Liver (tissue), 8 donors: ENCODE measurements at regions not wholly inside any gene's neighbourhood (a gene's known extent, or its start where the extent isn't known, plus 50 kb on each side); places are given as distances from the start of the nearest gene placed in this dataset.

Source experiments
- DNase-seq: peaks from one replicate; pipeline ENCODE4 v3.0.0-alpha.2; 2017; ENCODE audit warnings: low spot score
- H3K27ac ChIP-seq, 2 donors: one replicate each; pipeline ENCODE4 v1.7.0; 2013; ENCODE audit warnings: inconsistent platforms in 2 of 2, low read length in 2 of 2, control low read depth in 1 of 2, low read depth in 1 of 2, mild to moderate bottlenecking in 1 of 2
- H3K27me3 ChIP-seq, 4 donors: one replicate each; pipeline versions ENCODE4 v1.6.1 to v1.7.0; 2013; ENCODE audit warnings: low read length in 3 of 4, inconsistent platforms in 1 of 4, mild to moderate bottlenecking in 1 of 4, moderate library complexity in 1 of 4; ENCODE audit not compliant: control insufficient read depth in 4 of 4, insufficient read depth in 4 of 4
- H3K36me3 ChIP-seq, 4 donors: one replicate each; pipeline versions ENCODE4 v1.6.1 to v1.7.0; 2013; ENCODE audit warnings: low read length in 3 of 4, mild to moderate bottlenecking in 3 of 4, low read depth in 1 of 4, moderate library complexity in 1 of 4; ENCODE audit not compliant: control insufficient read depth in 4 of 4, insufficient read depth in 3 of 4
- H3K4me1 ChIP-seq, 4 donors: one replicate each; pipeline versions ENCODE4 v1.6.1 to v1.7.0; 2013; ENCODE audit warnings: low read length in 3 of 4, mild to moderate bottlenecking in 3 of 4, moderate library complexity in 1 of 4; ENCODE audit not compliant: control insufficient read depth in 4 of 4, insufficient read depth in 4 of 4
- H3K4me3 ChIP-seq, 3 donors: one replicate each; pipeline versions ENCODE4 v1.6.1 to v1.7.0; 2013; ENCODE audit warnings: low read length in 3 of 3, control low read depth in 1 of 3, low read depth in 1 of 3, mild to moderate bottlenecking in 1 of 3
- H3K9ac ChIP-seq, 2 donors: one replicate each; pipeline ENCODE4 v1.7.0; 2013; ENCODE audit warnings: low read length in 2 of 2, mild to moderate bottlenecking in 2 of 2, moderate library complexity in 2 of 2, control low read depth in 1 of 2, low read depth in 1 of 2
- H3K9me3 ChIP-seq, 4 donors: one replicate each; pipeline versions ENCODE4 v1.6.1 to v1.7.0; 2013; ENCODE audit warnings: low read length in 3 of 4; ENCODE audit not compliant: control insufficient read depth in 4 of 4
- EGR1 ChIP-seq, 2 donors: IDR thresholded peaks; 2 replicates each; pipeline ENCODE4 v1.6.1; 2016 to 2018; ENCODE audit warnings: antibody characterized with exemption in 2 of 2, low read depth in 2 of 2
- FOXA2 ChIP-seq: IDR thresholded peaks from 2 replicates; pipeline ENCODE4 v1.6.1; 2016; ENCODE audit warnings: antibody characterized with exemption
- HNF4A ChIP-seq, 2 donors: conservative IDR thresholded peaks; 2 replicates each; pipeline ENCODE4 v1.6.1; 2016; ENCODE audit warnings: antibody characterized with exemption in 2 of 2, mild to moderate bottlenecking in 2 of 2
- HNF4G ChIP-seq: IDR thresholded peaks from 2 replicates; pipeline ENCODE4 v1.6.1; 2016; ENCODE audit warnings: antibody characterized with exemption
- JUND ChIP-seq, 2 donors: IDR thresholded peaks; 2 replicates each; pipeline ENCODE4 v1.6.1; 2016; ENCODE audit warnings: antibody characterized with exemption in 2 of 2
- RAD21 ChIP-seq, 2 donors: IDR thresholded peaks; 2 replicates each; pipeline ENCODE4 v1.6.1; 2016; ENCODE audit warnings: antibody characterized with exemption in 2 of 2, mild to moderate bottlenecking in 2 of 2
- SP1 ChIP-seq: IDR thresholded peaks from 2 replicates; pipeline ENCODE4 v1.6.1; 2018; ENCODE audit warnings: antibody characterized with exemption, mild to moderate bottlenecking
- TAF1 ChIP-seq: conservative IDR thresholded peaks from 2 replicates; pipeline ENCODE4 v1.6.1; 2016; ENCODE audit warnings: antibody characterized with exemption, mild to moderate bottlenecking
- YY1 ChIP-seq: IDR thresholded peaks from 2 replicates; pipeline ENCODE4 v1.6.1; 2016; ENCODE audit warnings: antibody characterized with exemption, mild to moderate bottlenecking
- WGBS: extraction: QIAGEN DNeasy Blood & Tissue Kit; methylation state at CpG from one replicate; pipeline ENCODE4 v1.1.7; 2013; 5-methylcytosine and 5-hydroxymethylcytosine counted together
- TF ChIP-seq, protein P1 (sequence below): IDR thresholded peaks from 2 replicates; pipeline ENCODE4 v1.6.1; 2016; ENCODE audit warnings: antibody characterized with exemption
- TF ChIP-seq, protein P2 (sequence below): IDR thresholded peaks from 2 replicates; pipeline ENCODE4 v1.6.1; 2016; ENCODE audit warnings: antibody characterized with exemption
- TF ChIP-seq, protein P3 (sequence below): IDR thresholded peaks from 2 replicates; pipeline ENCODE4 v1.6.1; 2016; ENCODE audit warnings: antibody characterized with exemption, mild to moderate bottlenecking
- TF ChIP-seq, protein P4 (sequence below): fragments of 150-350 bp; IDR thresholded peaks from 2 replicates; pipeline ENCODE4 v1.5.1; 2017; ENCODE audit warnings: improper control_type of control experiment, low read depth, low read length; ENCODE audit not compliant: missing input control
- donor health status: healthy.
- donor health status: healthy.
- donor health status: healthy.
- donor health status: healthy.
- donor health status: healthy.

DNA sequence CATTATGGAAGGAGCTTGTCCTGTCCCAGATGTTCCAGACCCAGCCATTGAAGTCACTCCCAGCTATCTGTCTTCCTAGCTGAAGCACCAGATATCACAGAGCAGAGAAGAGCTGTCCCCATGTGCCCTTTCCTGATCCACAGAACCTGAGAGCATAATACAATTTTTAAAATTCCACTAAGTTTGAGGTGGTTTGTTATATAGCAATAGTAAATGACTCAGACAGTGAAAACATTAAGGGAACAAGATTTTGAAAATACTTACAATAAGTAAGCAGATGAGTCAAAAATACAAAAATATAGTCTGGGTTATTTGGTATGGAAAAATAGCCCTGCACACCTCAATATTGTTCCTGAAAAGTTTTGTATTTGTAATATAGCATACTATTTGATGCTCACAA lies 85.8 kb upstream of the GLS start:
- H3K27ac ChIP-seq: no peak overlapping the region
- H3K9me3 ChIP-seq: no peaks in the 10 kb centered on the region
- TF ChIP-seq HNF4G: no peak
- DNase-seq: no peak
- H3K4me1 ChIP-seq: no peaks in the 10 kb centered on the region
- H3K4me3 ChIP-seq: no peak overlapping the region
- H3K9ac ChIP-seq: no peak overlapping the region
- H3K27me3 ChIP-seq: no peaks in the 10 kb centered on the region
- H3K36me3 ChIP-seq: no peaks in the 10 kb centered on the region

DNA sequence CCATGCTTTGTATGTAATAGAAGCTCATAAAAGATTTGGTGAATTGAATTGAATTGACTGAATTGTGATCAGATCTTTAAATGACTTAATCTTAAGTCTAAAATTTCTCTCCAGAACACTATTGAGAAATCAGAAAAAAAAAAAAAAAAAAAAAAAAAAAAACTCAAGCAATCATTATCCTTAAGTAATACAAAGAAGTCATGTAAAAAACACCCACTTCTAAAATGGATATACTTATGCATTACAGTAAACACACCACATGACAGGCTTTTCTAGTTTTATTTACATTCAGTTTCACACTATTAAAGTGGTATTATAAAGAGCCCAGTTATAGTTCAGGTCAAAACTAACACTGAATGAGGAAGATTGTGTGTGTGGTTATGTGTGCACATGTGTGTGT lies 84.9 kb upstream of the GLS start:
- no peaks in the 10 kb centered on the region for H3K27me3 ChIP-seq
- H3K4me3 ChIP-seq: no peak overlapping the region
- DNase-seq: no peak
- no peak overlapping the region for H3K9ac ChIP-seq
- H3K4me1 ChIP-seq: no peaks in the 10 kb centered on the region
- TF ChIP-seq HNF4G (no peak), HNF4A (conservative IDR thresholded peaks at IDR 0.05) (no peak)
- no peaks in the 10 kb centered on the region for H3K9me3 ChIP-seq
- no peak overlapping the region for H3K27ac ChIP-seq
- no peaks in the 10 kb centered on the region for H3K36me3 ChIP-seq

DNA sequence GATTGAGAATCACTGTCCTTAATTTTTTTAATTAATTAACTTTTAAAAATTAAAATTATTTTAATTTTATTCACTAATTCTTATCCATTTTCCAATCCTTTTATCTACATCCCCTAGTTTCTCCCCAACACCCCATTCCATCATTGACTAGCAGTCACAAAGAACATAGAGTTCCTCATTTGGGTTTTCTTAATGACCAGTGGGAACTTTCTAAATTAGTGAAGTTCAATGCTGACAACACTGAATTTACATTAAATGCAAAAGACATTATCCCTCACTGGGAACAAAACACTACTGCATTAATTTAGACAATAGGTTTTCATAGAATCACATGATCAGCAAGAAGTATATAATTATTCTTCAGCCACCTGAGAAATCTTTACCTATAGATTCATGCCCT lies 80.6 kb upstream of the GLS start:
- Histone ChIP-seq H3K4me1 (no peaks in the 10 kb centered on the region), H3K36me3 (no peaks in the 10 kb centered on the region), H3K4me3 (no peak overlapping the region), H3K9me3 (no peaks in the 10 kb centered on the region), H3K27ac (no peak overlapping the region), H3K9ac (no peak overlapping the region), H3K27me3 (no peaks in the 10 kb centered on the region)
- TF ChIP-seq, protein P1, sequence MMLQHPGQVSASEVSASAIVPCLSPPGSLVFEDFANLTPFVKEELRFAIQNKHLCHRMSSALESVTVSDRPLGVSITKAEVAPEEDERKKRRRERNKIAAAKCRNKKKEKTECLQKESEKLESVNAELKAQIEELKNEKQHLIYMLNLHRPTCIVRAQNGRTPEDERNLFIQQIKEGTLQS: no peak
- TF ChIP-seq FOXA2: no peak
- TF ChIP-seq, protein P2, sequence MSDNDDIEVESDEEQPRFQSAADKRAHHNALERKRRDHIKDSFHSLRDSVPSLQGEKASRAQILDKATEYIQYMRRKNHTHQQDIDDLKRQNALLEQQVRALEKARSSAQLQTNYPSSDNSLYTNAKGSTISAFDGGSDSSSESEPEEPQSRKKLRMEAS: no peak
- TF ChIP-seq, protein P3, sequence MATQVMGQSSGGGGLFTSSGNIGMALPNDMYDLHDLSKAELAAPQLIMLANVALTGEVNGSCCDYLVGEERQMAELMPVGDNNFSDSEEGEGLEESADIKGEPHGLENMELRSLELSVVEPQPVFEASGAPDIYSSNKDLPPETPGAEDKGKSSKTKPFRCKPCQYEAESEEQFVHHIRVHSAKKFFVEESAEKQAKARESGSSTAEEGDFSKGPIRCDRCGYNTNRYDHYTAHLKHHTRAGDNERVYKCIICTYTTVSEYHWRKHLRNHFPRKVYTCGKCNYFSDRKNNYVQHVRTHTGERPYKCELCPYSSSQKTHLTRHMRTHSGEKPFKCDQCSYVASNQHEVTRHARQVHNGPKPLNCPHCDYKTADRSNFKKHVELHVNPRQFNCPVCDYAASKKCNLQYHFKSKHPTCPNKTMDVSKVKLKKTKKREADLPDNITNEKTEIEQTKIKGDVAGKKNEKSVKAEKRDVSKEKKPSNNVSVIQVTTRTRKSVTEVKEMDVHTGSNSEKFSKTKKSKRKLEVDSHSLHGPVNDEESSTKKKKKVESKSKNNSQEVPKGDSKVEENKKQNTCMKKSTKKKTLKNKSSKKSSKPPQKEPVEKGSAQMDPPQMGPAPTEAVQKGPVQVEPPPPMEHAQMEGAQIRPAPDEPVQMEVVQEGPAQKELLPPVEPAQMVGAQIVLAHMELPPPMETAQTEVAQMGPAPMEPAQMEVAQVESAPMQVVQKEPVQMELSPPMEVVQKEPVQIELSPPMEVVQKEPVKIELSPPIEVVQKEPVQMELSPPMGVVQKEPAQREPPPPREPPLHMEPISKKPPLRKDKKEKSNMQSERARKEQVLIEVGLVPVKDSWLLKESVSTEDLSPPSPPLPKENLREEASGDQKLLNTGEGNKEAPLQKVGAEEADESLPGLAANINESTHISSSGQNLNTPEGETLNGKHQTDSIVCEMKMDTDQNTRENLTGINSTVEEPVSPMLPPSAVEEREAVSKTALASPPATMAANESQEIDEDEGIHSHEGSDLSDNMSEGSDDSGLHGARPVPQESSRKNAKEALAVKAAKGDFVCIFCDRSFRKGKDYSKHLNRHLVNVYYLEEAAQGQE: no peak
- TF ChIP-seq HNF4A (conservative IDR thresholded peaks at IDR 0.05): no peak
- DNase-seq: no peak

DNA sequence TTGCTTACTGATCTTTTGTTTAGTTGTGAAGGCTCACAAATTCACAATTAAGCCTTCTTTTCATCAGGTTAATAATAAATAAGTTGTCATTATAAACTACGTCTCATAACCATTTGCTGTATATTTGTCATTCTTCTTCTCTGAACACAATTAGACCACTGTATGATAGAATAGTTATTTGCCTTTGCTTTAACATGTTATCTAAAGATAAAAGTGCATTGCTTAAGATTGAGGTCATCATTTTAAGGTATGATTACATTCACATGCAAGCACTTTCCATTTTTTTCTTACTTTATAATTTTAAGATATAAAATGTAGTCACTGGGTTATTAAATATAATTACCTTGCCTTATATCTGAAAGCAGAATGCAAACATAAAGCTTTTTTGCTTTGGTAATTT lies 80.1 kb upstream of the GLS start:
- TF ChIP-seq, protein P3: no peak
- TF ChIP-seq EGR1 (IDR thresholded peaks at IDR 0.05; ENCODE audit: low read depth in 2 of 2): no peak
- TF ChIP-seq, protein P4, sequence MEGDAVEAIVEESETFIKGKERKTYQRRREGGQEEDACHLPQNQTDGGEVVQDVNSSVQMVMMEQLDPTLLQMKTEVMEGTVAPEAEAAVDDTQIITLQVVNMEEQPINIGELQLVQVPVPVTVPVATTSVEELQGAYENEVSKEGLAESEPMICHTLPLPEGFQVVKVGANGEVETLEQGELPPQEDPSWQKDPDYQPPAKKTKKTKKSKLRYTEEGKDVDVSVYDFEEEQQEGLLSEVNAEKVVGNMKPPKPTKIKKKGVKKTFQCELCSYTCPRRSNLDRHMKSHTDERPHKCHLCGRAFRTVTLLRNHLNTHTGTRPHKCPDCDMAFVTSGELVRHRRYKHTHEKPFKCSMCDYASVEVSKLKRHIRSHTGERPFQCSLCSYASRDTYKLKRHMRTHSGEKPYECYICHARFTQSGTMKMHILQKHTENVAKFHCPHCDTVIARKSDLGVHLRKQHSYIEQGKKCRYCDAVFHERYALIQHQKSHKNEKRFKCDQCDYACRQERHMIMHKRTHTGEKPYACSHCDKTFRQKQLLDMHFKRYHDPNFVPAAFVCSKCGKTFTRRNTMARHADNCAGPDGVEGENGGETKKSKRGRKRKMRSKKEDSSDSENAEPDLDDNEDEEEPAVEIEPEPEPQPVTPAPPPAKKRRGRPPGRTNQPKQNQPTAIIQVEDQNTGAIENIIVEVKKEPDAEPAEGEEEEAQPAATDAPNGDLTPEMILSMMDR: no peak
- TF ChIP-seq RAD21 (IDR thresholded peaks at IDR 0.05): no peak
- no peak for TF ChIP-seq JUND (IDR thresholded peaks at IDR 0.05)
- no peak for TF ChIP-seq HNF4G
- no peak for TF ChIP-seq SP1
- no peak for TF ChIP-seq FOXA2
- TF ChIP-seq YY1: no peak
- TF ChIP-seq TAF1: no peak
- no peaks in the 10 kb centered on the region for H3K9me3 ChIP-seq
- no peaks in the 10 kb centered on the region for H3K4me1 ChIP-seq
- no peaks in the 10 kb centered on the region for H3K27me3 ChIP-seq
- H3K4me3 ChIP-seq: no peak overlapping the region
- no peaks in the 10 kb centered on the region for H3K36me3 ChIP-seq
- WGBS: 79% methylated on average over 1 of the region's 1 CpG
- H3K27ac ChIP-seq: no peak overlapping the region
- DNase-seq: no peak
- no peak overlapping the region for H3K9ac ChIP-seq
